Frontal cortex (tissue), 4 donors: ENCODE measurements at regions not wholly inside any gene's neighbourhood (a gene's known extent, or its start where the extent isn't known, plus 50 kb on each side); places are given as distances from the start of the nearest gene placed in this dataset. TPM values are rescaled to one million over a fixed set of nuclear protein-coding genes. Genes with fewer than 3 reads are reported as not detected.

ENCODE experiments used
- DNase-seq, 2 donors: peaks; one replicate each; pipeline ENCODE4 v3.0.0; 2012; ENCODE audit warnings: low spot score in 2 of 2
- FAIRE-seq: peaks from 2 replicates; lab custom pipeline; 2012; peaks lifted over from hg19 to GRCh38; lab: Jason Lieb, UNC
- small RNA-seq: library from RNA; depleted of rRNA; stranded (forward); fragments of <200 nt; gene quantifications from one replicate; pipeline ENCODE3, GENCODE V24; 2014
- donor health status: control.
- donor health status: control.
- donor health status: control.

DNA sequence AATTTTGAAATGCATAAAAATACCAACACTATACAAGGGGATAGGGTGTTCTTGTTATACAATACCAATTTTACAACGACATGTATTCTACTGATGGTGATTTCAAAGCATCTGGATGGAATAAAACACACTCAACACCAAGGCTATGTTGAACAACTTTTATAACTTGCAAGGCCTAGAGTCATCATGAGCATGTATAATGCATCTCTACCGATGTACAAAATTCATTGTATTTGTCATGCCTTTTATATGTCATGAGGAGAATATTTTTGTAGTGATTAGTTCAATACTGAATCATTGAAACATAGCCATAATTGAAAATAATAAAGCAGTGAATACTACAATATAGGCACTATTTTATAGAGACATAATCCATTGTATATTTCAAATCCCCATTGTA lies 160.2 kb downstream of the ETV1 start:
- DNase-seq = no peak
- no peak for FAIRE-seq

DNA sequence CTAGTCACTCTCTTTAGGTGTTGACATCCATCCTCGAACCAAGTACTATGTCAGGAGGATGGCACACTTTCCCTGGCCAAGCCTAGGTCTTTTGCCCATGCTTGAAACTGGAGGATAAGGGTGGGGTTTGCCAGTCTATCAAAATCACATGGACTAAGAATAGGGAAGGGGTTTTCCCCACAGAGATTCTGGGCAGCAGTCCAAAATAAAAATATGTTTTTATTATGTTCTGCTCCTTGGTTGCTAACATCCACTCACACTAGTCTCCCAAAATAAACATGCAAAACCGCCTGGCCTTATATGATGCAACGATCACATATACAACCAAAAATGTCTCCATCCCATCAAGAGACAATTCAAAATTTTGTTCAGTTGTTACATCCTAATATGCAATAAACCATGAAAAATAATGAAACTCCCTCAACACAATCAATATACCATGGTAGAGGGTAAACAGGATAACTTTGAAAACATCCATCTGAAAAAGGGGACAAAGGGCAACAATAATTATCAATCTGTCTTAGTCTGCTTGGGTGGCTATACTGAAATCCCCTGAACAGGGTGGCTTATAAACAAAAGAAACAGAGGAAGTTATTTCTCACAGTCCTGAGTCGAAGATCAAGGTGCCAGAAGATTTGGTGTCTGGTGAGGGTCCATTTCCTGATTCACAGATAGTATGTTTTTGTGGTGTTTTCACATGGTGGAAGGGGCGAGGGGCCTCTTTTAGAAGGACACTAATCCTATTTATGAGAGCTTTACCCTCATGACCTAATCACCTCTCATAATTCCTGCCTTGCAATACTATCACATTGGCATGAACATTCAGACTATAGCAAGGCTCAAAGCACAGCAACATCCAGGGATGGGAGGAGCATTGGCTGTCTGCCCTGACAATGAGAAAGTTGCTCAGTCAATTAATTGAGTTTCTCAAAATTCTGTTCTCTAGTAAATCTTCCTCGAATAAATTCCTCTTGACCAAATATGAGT lies 159.3 kb downstream of the ETV1 start:
- FAIRE-seq (no peak), DNase-seq (no peak)

DNA sequence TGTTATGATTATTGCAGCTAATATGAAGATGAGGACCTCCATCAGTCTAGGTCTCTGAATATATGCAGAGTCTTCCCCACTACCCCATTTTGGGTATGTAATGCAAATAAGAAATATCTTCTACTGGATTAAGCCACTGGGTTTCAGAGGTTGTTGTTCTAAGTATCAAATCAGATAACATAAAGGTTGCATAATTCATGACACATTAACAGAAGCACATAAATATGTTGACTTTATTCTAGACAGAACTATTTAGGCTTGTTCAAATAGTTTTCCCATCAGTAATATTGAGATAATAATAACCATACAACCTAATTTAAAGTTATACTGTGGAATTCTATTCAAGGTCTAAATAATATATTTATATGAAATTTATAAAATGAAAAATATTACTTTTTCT lies 157.1 kb downstream of the ETV1 start:
- DNase-seq = no peak

DNA sequence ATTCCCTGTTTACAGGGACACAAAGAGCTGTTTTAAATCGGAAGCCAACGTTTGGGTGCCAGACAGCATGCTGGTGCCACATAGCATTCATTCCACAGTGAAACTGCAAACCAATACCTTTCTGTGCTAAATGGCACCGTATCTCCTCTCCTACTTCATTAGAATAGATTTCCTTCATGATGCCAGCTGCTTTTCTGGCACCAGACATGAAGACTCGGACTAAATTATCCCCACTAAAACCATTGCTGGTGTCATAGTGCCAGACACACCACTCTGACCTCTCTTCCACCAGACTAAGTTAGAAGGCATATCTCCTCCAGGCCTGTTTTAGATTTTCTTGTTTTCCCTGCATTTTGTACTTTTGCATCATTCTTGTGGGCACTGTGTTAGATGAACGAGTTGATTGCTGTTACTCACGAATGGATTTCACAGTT lies 155.1 kb downstream of the ETV1 start:
- DNase-seq (no peak), FAIRE-seq (no peak)

More for the DNA sequence above, 157.1 kb downstream of the ETV1 start:
- FAIRE-seq = no peak

DNA sequence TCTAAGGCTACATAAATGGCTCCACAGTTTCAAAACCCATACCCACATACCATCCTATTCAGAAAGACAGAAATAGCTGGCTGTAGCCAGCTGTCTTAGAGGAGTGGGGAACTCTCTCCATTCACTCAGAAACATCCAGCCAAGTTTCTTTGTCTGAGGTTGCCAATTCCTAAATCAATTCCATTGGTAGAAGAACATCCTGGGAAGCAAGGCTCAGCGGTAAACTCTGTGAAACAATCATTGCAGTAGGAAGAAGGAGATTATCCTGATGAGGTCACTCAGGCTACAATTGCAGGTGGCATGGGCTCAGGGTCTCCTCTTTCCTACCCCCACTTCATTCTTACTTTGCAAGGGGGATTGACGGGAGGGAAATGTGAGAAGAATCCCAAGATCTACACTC lies 154.0 kb downstream of the ETV1 start:
- FAIRE-seq = no peak

DNA sequence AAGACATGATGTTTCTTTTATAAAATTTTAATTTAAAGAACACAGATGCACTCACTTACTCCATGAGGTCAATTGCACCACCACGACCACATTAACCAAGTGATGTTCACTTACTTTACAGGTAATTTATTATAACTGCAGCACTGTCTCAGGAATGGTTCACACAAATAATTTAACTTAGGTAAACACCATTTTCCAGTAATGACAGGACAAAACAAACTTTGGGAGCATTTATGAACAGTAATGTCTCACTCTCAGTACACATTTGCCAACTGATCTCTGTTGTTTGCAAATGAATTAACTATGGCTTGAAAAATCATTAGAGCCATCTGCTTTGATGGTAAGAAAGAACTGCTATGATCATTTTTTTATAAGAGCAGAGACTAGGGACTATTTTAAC lies 150.4 kb downstream of the ETV1 start:
- DNase-seq (no peak), FAIRE-seq (no peak)

More for the DNA sequence above, 154.0 kb downstream of the ETV1 start:
- DNase-seq = no peak

Small RNA genes in the stretch of these regions (small RNA-seq; reads per million reads assigned to genes)
- gene RN7SKP228 = not detected
